ENCODE measurements at regions not wholly inside any gene's neighbourhood (a gene's known extent, or its start where the extent isn't known, plus 50 kb on each side); places are given as distances from the start of the nearest gene placed in this dataset.

- no peak for TF ChIP-seq SP1 (IDR thresholded peaks at IDR 0.05)
- TF ChIP-seq ELF4 (IDR thresholded peaks at IDR 0.05) = no peak
- TF ChIP-seq FOXM1 (IDR thresholded peaks at IDR 0.05; ENCODE audit: borderline replicate concordance) = no peak
- no peak for TF ChIP-seq NFRKB (IDR thresholded peaks at IDR 0.05)
Measured at GRCh38 chr12:102763061-102763460, 154.0 kb downstream of the PAH start.
